Effector memory CD4-positive, alpha-beta T cell (primary cell): ENCODE measurements at regions not wholly inside any gene's neighbourhood (a gene's known extent, or its start where the extent isn't known, plus 50 kb on each side); places are given as distances from the start of the nearest gene placed in this dataset.
"Not testable (repeated sequence)": the region's sequence is repeated elsewhere in the genome, so short reads cannot be mapped to it uniquely, and the experiment has no call there.

Source experiments
- DNase-seq, 3 donors: peaks; one replicate each; pipeline ENCODE4 v3.0.0-alpha.2; 2020
- H3K27ac ChIP-seq: 2 replicates; pipeline ENCODE4 v1.7.0; 2013; ENCODE audit warnings: mild to moderate bottlenecking, low read length, moderate library complexity; ENCODE audit not compliant: insufficient read depth, poor library complexity, severe bottlenecking
- H3K27me3 ChIP-seq: replicated peaks from 2 replicates; pipeline ENCODE4 v1.7.0; 2013; ENCODE audit warnings: mild to moderate bottlenecking, low read length; ENCODE audit not compliant: insufficient read depth, control insufficient read depth, poor library complexity, severe bottlenecking
- H3K36me3 ChIP-seq: 2 replicates; pipeline ENCODE4 v1.7.0; 2013; ENCODE audit warnings: mild to moderate bottlenecking, low read length, moderate library complexity; ENCODE audit not compliant: control insufficient read depth, insufficient read depth
- H3K4me1 ChIP-seq: 2 replicates; pipeline ENCODE4 v1.7.0; 2013; ENCODE audit warnings: low read length, mild to moderate bottlenecking; ENCODE audit not compliant: control insufficient read depth, insufficient read depth, poor library complexity, severe bottlenecking
- H3K4me3 ChIP-seq: 2 replicates; pipeline ENCODE4 v1.7.0; 2013; ENCODE audit warnings: low read length, low read depth, mild to moderate bottlenecking; ENCODE audit not compliant: insufficient read depth, poor library complexity, severe bottlenecking
- H3K9me3 ChIP-seq: 2 replicates; pipeline ENCODE4 v1.7.0; 2013; ENCODE audit warnings: mild to moderate bottlenecking, low read length, moderate library complexity; ENCODE audit not compliant: control insufficient read depth

GRCh38 chr7:32654549-32654948 is 159.3 kb downstream of the AVL9 start:
- not testable (repeated sequence) for H3K9me3 ChIP-seq, H3K27me3 ChIP-seq, DNase-seq, H3K4me1 ChIP-seq, H3K27ac ChIP-seq, H3K36me3 ChIP-seq, H3K4me3 ChIP-seq

- H3K27ac ChIP-seq, H3K27me3 ChIP-seq, H3K9me3 ChIP-seq, H3K4me3 ChIP-seq, H3K36me3 ChIP-seq, H3K4me1 ChIP-seq, DNase-seq: not testable (repeated sequence)
Observed at GRCh38 chr7:32650356-32650755, 155.1 kb downstream of the AVL9 start.

GRCh38 chr7:32648408-32649156 is 153.3 kb downstream of the AVL9 start:
- Histone ChIP-seq H3K27ac (no peak overlapping the region), H3K36me3 (no peaks in the 10 kb centered on the region), H3K27me3 (no peaks in the 10 kb centered on the region), H3K4me1 (no peaks in the 10 kb centered on the region), H3K4me3 (no peak overlapping the region), H3K9me3 (no peaks in the 10 kb centered on the region)
- DNase-seq: no peak

- not testable (repeated sequence) for H3K4me1 ChIP-seq, H3K36me3 ChIP-seq, DNase-seq, H3K27ac ChIP-seq, H3K27me3 ChIP-seq, H3K4me3 ChIP-seq, H3K9me3 ChIP-seq
Observed at GRCh38 chr7:32645255-32645654, 150.0 kb downstream of the AVL9 start.

- H3K9me3 ChIP-seq: no peaks in the 10 kb centered on the region
- no peak overlapping the region for H3K27ac ChIP-seq
- no peaks in the 10 kb centered on the region for H3K4me1 ChIP-seq
- H3K27me3 ChIP-seq: no peaks in the 10 kb centered on the region
- H3K36me3 ChIP-seq: no peaks in the 10 kb centered on the region
- no peak for DNase-seq
- H3K4me3 ChIP-seq: no peak overlapping the region
Observed at GRCh38 chr7:32643194-32643593, 147.9 kb downstream of the AVL9 start.

GRCh38 chr7:32639122-32639521 is 143.8 kb downstream of the AVL9 start:
- H3K4me3 ChIP-seq: no peak overlapping the region
- no peak for DNase-seq
- H3K36me3 ChIP-seq: no peaks in the 10 kb centered on the region
- H3K9me3 ChIP-seq: no peaks in the 10 kb centered on the region
- H3K4me1 ChIP-seq: no peaks in the 10 kb centered on the region
- H3K27ac ChIP-seq: no peak overlapping the region
- H3K27me3 ChIP-seq: no peaks in the 10 kb centered on the region

GRCh38 chr7:32638479-32639121 is 143.3 kb downstream of the AVL9 start:
- not testable (repeated sequence) for H3K4me1 ChIP-seq, H3K27ac ChIP-seq, H3K36me3 ChIP-seq, H3K4me3 ChIP-seq, H3K27me3 ChIP-seq, H3K9me3 ChIP-seq, DNase-seq
